IMR-90 (cell line): ENCODE measurements at regions not wholly inside any gene's neighbourhood (a gene's known extent, or its start where the extent isn't known, plus 50 kb on each side); places are given as distances from the start of the nearest gene placed in this dataset.

Source experiments
- ATAC-seq: fragments of 200-7000 bp; cut with Tn5 transposase; 2 replicates; pipeline ENCODE4 v1.9.1; 2020; ENCODE audit warnings: low read depth, mild to moderate bottlenecking, moderate library complexity
- BruUV-seq: library from RNA; stranded (reverse); fragments of 400-500 nt; replicated peaks from 2 replicates; lab custom pipeline; 2021; lab: Mats Ljungman, UMichigan
- CTCF ChIA-PET: fragments of 300-600 bp; formaldehyde crosslinking; extraction: SDS; loops from one replicate; lab custom pipeline; 2021; ENCODE audit warnings: antibody characterized with exemption; lab: Yijun Ruan, JAX
- POLR2A ChIA-PET: fragments of 300-600 bp; sonication (Branson Sonifier 250); formaldehyde crosslinking; loops from one replicate; lab custom pipeline; 2022; ENCODE audit warnings: antibody characterized with exemption; ENCODE audit not compliant: unreplicated experiment; lab: Charles Lee
- DNase-seq: peaks from one replicate; pipeline ENCODE4 v3.0.0; 2013
- H2AFZ ChIP-seq: replicated peaks from 2 replicates; pipeline ENCODE3; 2013; ENCODE audit warnings: low read length, mild to moderate bottlenecking; ENCODE audit not compliant: poor library complexity
- H2AK5ac ChIP-seq: 2 replicates; pipeline ENCODE4 v1.6.1; 2013; ENCODE audit warnings: low read depth, low read length, inconsistent platforms
- H2AK9ac ChIP-seq: replicated peaks from 2 replicates; pipeline ENCODE3; 2013; ENCODE audit warnings: mild to moderate bottlenecking, low read depth, low read length, moderate library complexity; ENCODE audit not compliant: poor library complexity
- H2BK120ac ChIP-seq: 2 replicates; pipeline ENCODE4 v1.6.1; 2013; ENCODE audit warnings: low read depth, low read length, inconsistent platforms
- H2BK15ac ChIP-seq: 3 replicates; pipeline ENCODE4 v1.6.1; 2013; ENCODE audit warnings: low read depth, low read length, inconsistent platforms
- H2BK20ac ChIP-seq: 2 replicates; pipeline ENCODE4 v1.6.1; 2013; ENCODE audit warnings: low read depth, mild to moderate bottlenecking, inconsistent platforms, low read length, moderate library complexity
- H2BK5ac ChIP-seq: 2 replicates; pipeline ENCODE4 v1.6.1; 2013; ENCODE audit warnings: mild to moderate bottlenecking, low read depth, low read length, inconsistent platforms; ENCODE audit not compliant: poor library complexity, severe bottlenecking
- H3K14ac ChIP-seq: replicated peaks from 2 replicates; pipeline ENCODE4 v1.6.1; 2013; ENCODE audit warnings: low read depth, low read length, inconsistent platforms
- H3K18ac ChIP-seq: 2 replicates; pipeline ENCODE4 v1.6.1; 2013; ENCODE audit warnings: low read depth, low read length, control low read depth
- H3K23ac ChIP-seq: 2 replicates; pipeline ENCODE4 v1.6.1; 2013; ENCODE audit warnings: low read depth, low read length, inconsistent platforms
- H3K27ac ChIP-seq: 2 replicates; pipeline ENCODE4 v1.5.1; 2013; ENCODE audit warnings: mild to moderate bottlenecking, control low read depth, low read length; ENCODE audit not compliant: insufficient read depth
- H3K27me3 ChIP-seq: 2 replicates; pipeline ENCODE4 v1.6.1; 2013; ENCODE audit warnings: low read length; ENCODE audit not compliant: control insufficient read depth, insufficient read depth
- H3K36me3 ChIP-seq: 2 replicates; pipeline ENCODE4 v1.6.1; 2013; ENCODE audit warnings: low read length, mixed read lengths; ENCODE audit not compliant: control insufficient read depth, insufficient read depth
- H3K4ac ChIP-seq: 2 replicates; pipeline ENCODE4 v1.6.1; 2013; ENCODE audit warnings: low read depth, low read length, inconsistent platforms
- H3K4me1 ChIP-seq: 2 replicates; pipeline ENCODE4 v1.6.1; 2013; ENCODE audit warnings: low read length, mixed read lengths; ENCODE audit not compliant: control insufficient read depth, insufficient read depth
- H3K4me2 ChIP-seq: 2 replicates; pipeline ENCODE4 v1.6.1; 2013; ENCODE audit warnings: low read depth, mild to moderate bottlenecking, control low read depth, low read length, moderate library complexity
- H3K4me3 ChIP-seq: 2 replicates; pipeline ENCODE4 v1.5.1; 2013; ENCODE audit warnings: low read depth, mild to moderate bottlenecking, control low read depth, low read length, moderate library complexity; ENCODE audit not compliant: insufficient read depth
- H3K56ac ChIP-seq: 2 replicates; pipeline ENCODE4 v1.6.1; 2013; ENCODE audit warnings: low read length, inconsistent platforms; ENCODE audit not compliant: insufficient read depth; ENCODE audit errors: extremely low read depth
- H3K79me1 ChIP-seq, 2 experiments: 2 replicates each; pipeline ENCODE4 v1.6.1; 2013; ENCODE audit warnings: low read length in 2 of 2, inconsistent platforms in 1 of 2, low read depth in 1 of 2
- H3K9ac ChIP-seq: 2 replicates; pipeline ENCODE4 v1.6.1; 2013; ENCODE audit warnings: low read depth, low read length, control low read depth
- H3K9me1 ChIP-seq: 2 replicates; pipeline ENCODE4 v1.6.1; 2013; ENCODE audit warnings: low read length, inconsistent platforms; ENCODE audit not compliant: insufficient read depth
- H3K9me3 ChIP-seq: 2 replicates; pipeline ENCODE4 v1.6.1; 2013; ENCODE audit warnings: low read length; ENCODE audit not compliant: control insufficient read depth, insufficient read depth
- H4K20me1 ChIP-seq: 2 replicates; pipeline ENCODE4 v1.6.1; 2013; ENCODE audit warnings: low read length, inconsistent platforms; ENCODE audit not compliant: insufficient read depth
- H4K5ac ChIP-seq: 2 replicates; pipeline ENCODE4 v1.6.1; 2013; ENCODE audit warnings: mild to moderate bottlenecking, low read depth, low read length, control low read depth
- H4K8ac ChIP-seq, 2 experiments: 2 replicates each; pipeline ENCODE4 v1.6.1; 2013; ENCODE audit warnings: low read depth in 2 of 2, low read length in 2 of 2, control low read depth in 1 of 2, inconsistent platforms in 1 of 2
- H4K91ac ChIP-seq: 2 replicates; pipeline ENCODE4 v1.6.1; 2013; ENCODE audit warnings: low read depth, low read length, inconsistent platforms; ENCODE audit not compliant: insufficient read depth
- BHLHE40 ChIP-seq: fragments of 150-350 bp; IDR thresholded peaks from 2 replicates; pipeline ENCODE4 v1.6.1; 2016; ENCODE audit warnings: mild to moderate bottlenecking, low read depth, low read length
- CEBPB ChIP-seq: IDR thresholded peaks from 2 replicates; pipeline ENCODE4 v1.6.1; 2012; ENCODE audit warnings: low read depth, low read length, improper control_type of control experiment
- FOS ChIP-seq: fragments of 150-350 bp; IDR thresholded peaks from 2 replicates; pipeline ENCODE4 v1.6.1; 2016; ENCODE audit warnings: low read depth, low read length
- MAZ ChIP-seq: IDR thresholded peaks from 2 replicates; pipeline ENCODE4 v1.6.1; 2012; ENCODE audit warnings: low read depth, mild to moderate bottlenecking, low read length, improper control_type of control experiment, moderate library complexity, borderline replicate concordance
- MXI1 ChIP-seq: IDR thresholded peaks from 2 replicates; pipeline ENCODE4 v1.6.1; 2012; ENCODE audit warnings: low read depth, mild to moderate bottlenecking, low read length, moderate library complexity, borderline replicate concordance
- NFE2L2 ChIP-seq: fragments of 150-350 bp; IDR thresholded peaks from 2 replicates; pipeline ENCODE4 v1.6.1; 2016; ENCODE audit warnings: low read depth, mild to moderate bottlenecking, low read length
- POLR2A ChIP-seq: IDR thresholded peaks from 2 replicates; pipeline ENCODE4 v1.6.1; 2012; ENCODE audit warnings: mild to moderate bottlenecking, low read depth, low read length
- RCOR1 ChIP-seq: IDR thresholded peaks from 2 replicates; pipeline ENCODE4 v1.6.1; 2012; ENCODE audit warnings: mild to moderate bottlenecking, low read length, improper control_type of control experiment; ENCODE audit not compliant: insufficient replicate concordance
- RFX5 ChIP-seq: IDR thresholded peaks from 2 replicates; pipeline ENCODE4 v1.8.0; 2012; ENCODE audit warnings: low read depth, mild to moderate bottlenecking, low read length, moderate library complexity
- SMC3 ChIP-seq: fragments of 150-350 bp; IDR thresholded peaks from 2 replicates; pipeline ENCODE4 v1.6.1; 2016; ENCODE audit warnings: low read depth, mild to moderate bottlenecking, antibody characterized with exemption, low read length, moderate library complexity
- WGBS, 2 experiments: methylation state at CpG; one replicate each; pipeline versions ENCODE4 v1.1.5 to v1.1.7; 2013; ENCODE audit warnings: missing lambda C conversion rate in 2 of 2; ENCODE audit not compliant: insufficient read length in 1 of 2; ENCODE audit errors: extremely low coverage in 2 of 2; 5-methylcytosine and 5-hydroxymethylcytosine counted together
- dilution Hi-C: fragments of 300-500 bp; cut with HindIII; formaldehyde crosslinking; loops from one replicate; pipeline ENCODE4 v1.14.3; 2018; ENCODE audit warnings: low sequenced_read_pairs; ENCODE audit not compliant: unreplicated experiment
- in situ Hi-C: fragments of 300-500 bp; cut with MboI; formaldehyde crosslinking; loops from 3 replicates; pipeline ENCODE4 v1.14.3; 2019; ENCODE audit warnings: low sequenced_read_pairs, inconsistent platforms, mixed read lengths
- intact Hi-C: fragments of 100-400 bp; cut with micrococcal nuclease; formaldehyde crosslinking; loops from 2 replicates; pipeline ENCODE4 v1.10.0; 2022
- TF ChIP-seq, protein P1 (sequence below): fragments of 150-350 bp; IDR thresholded peaks from 2 replicates; pipeline ENCODE4 v1.6.1; 2016; ENCODE audit warnings: low read depth, mild to moderate bottlenecking, low read length, moderate library complexity, borderline replicate concordance
- TF ChIP-seq, protein P2 (sequence below): fragments of 150-350 bp; IDR thresholded peaks from 2 replicates; pipeline ENCODE4 v1.6.1; 2017; ENCODE audit warnings: mild to moderate bottlenecking, antibody characterized with exemption, low read length, low read depth

DNA sequence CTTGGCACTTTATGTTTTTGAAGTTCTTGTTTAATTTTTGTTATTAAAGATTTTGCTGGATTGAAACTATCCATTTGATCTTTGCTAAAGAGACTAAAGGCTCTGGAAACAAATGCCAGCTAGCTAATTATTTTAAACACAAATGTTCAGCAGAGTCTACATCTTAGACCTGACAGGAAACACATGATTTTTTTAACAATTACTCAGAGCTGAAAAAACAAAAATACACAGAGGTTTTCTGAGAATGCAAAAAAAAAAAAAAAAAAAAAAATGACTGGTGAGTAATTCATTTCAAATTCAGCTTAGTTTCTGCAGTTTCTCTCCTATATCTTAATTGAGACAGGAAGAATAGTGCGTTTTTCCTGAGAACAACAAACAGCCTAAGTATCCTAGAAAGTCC, 448.0 kb downstream of the TENT5A start:
- Histone ChIP-seq H2AK5ac (no peak overlapping the region), H3K27me3 (peaks cover 2% of the 10 kb centered on the region), H2BK15ac (no peak overlapping the region), H3K9me3 (no peaks in the 10 kb centered on the region), H3K4ac (no peak overlapping the region), H2AFZ (no peak overlapping the region), H3K4me2 (no peak overlapping the region), H4K8ac (no peak overlapping the region), H3K23ac (no peak overlapping the region), H2BK120ac (no peak overlapping the region), H3K18ac (no peak overlapping the region), H3K27ac (no peak overlapping the region), H4K20me1 (no peaks in the 10 kb centered on the region), H3K36me3 (no peaks in the 10 kb centered on the region), H3K79me1 (no peaks in the 10 kb centered on the region), H3K9ac (no peak overlapping the region), H3K56ac (no peak overlapping the region), H3K9me1 (no peaks in the 10 kb centered on the region), H4K5ac (no peak overlapping the region), H2AK9ac (no peak overlapping the region), H2BK20ac (no peak overlapping the region), H2BK5ac (no peak overlapping the region), H4K91ac (no peak overlapping the region), H3K4me3 (no peak overlapping the region), H3K4me1 (no peaks in the 10 kb centered on the region), H3K14ac (no peak overlapping the region)
- intact Hi-C loops (no loop called here), in situ Hi-C loops (no loop called here), dilution Hi-C loops (no loop called here)
- WGBS, 2 experiments, result no CpG with 5 or more reads among the region's 1 CpG
- DNase-seq (no peak), ATAC-seq (no peak)
- ChIA-PET CTCF (no interaction called here), POLR2A (no interaction called here)
- BruUV-seq, result no TSS peak
- TF ChIP-seq MXI1 (no peak), CEBPB (no peak), BHLHE40 (no peak), SMC3 (no peak), RFX5 (no peak), RCOR1 (no peak), NFE2L2 (no peak), POLR2A (no peak), MAZ (no peak), FOS (no peak)
- TF ChIP-seq, protein P1, sequence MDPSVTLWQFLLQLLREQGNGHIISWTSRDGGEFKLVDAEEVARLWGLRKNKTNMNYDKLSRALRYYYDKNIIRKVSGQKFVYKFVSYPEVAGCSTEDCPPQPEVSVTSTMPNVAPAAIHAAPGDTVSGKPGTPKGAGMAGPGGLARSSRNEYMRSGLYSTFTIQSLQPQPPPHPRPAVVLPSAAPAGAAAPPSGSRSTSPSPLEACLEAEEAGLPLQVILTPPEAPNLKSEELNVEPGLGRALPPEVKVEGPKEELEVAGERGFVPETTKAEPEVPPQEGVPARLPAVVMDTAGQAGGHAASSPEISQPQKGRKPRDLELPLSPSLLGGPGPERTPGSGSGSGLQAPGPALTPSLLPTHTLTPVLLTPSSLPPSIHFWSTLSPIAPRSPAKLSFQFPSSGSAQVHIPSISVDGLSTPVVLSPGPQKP, result no peak
- TF ChIP-seq, protein P2, sequence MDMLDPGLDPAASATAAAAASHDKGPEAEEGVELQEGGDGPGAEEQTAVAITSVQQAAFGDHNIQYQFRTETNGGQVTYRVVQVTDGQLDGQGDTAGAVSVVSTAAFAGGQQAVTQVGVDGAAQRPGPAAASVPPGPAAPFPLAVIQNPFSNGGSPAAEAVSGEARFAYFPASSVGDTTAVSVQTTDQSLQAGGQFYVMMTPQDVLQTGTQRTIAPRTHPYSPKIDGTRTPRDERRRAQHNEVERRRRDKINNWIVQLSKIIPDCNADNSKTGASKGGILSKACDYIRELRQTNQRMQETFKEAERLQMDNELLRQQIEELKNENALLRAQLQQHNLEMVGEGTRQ, result no peak
